B cell (primary cell): ENCODE measurements at regions not wholly inside any gene's neighbourhood (a gene's known extent, or its start where the extent isn't known, plus 50 kb on each side); places are given as distances from the start of the nearest gene placed in this dataset.

Source experiments
- ATAC-seq: fragments of 200-7000 bp; cut with Tn5 transposase; one replicate; pipeline ENCODE4 v1.10.0; 2021; ENCODE audit warnings: low read depth, mild to moderate bottlenecking, moderate number of reproducible peaks, moderate library complexity
- CTCF ChIA-PET: fragments of 350-600 bp; sonication (Branson Sonifier 250); formaldehyde crosslinking; loops from one replicate; lab custom pipeline; 2021; ENCODE audit warnings: antibody characterized with exemption, inconsistent platforms; lab: Charles Lee
- POLR2A ChIA-PET: fragments of 350-600 bp; sonication (Branson Sonifier 250); formaldehyde crosslinking; loops from one replicate; lab custom pipeline; 2021; ENCODE audit warnings: antibody characterized with exemption; lab: Charles Lee
- DNase-seq: peaks from one replicate; pipeline ENCODE4 v3.0.0; 2013
- H2AFZ ChIP-seq: 2 replicates; pipeline ENCODE4 v1.6.1; 2012; ENCODE audit warnings: mild to moderate bottlenecking, low read depth, low read length; ENCODE audit not compliant: insufficient read depth, poor library complexity, severe bottlenecking
- H3K27ac ChIP-seq, 2 donors: 1 replicate in 1 of 2; 2 replicates in 1 of 2; pipeline ENCODE4 v1.5.1; 2012 to 2013; ENCODE audit warnings: low read length in 2 of 2, mild to moderate bottlenecking in 2 of 2, moderate library complexity in 1 of 2
- H3K27me3 ChIP-seq, 4 experiments: fragments of 200-600 bp in 1 of 4; sonication (generic) in 1 of 4; replicated peaks in 1 of 4; 1 replicate in 2 of 4; 2 replicates in 2 of 4; pipeline versions ENCODE4 v1.6.1 to v1.7.0; 2013 to 2016; ENCODE audit warnings: low read length in 3 of 4, mild to moderate bottlenecking in 2 of 4, mixed read lengths in 1 of 4, moderate library complexity in 1 of 4; ENCODE audit not compliant: insufficient read depth in 4 of 4, control insufficient read depth in 3 of 4; ENCODE audit errors: control extremely low read depth in 1 of 4
- H3K36me3 ChIP-seq, 2 experiments: replicated peaks in 1 of 2; 1 replicate in 1 of 2; 2 replicates in 1 of 2; pipeline versions ENCODE4 v1.6.1 to v1.7.1; 2013; ENCODE audit warnings: low read length in 1 of 2; ENCODE audit not compliant: insufficient read depth in 2 of 2, control insufficient read depth in 1 of 2; ENCODE audit errors: control extremely low read depth in 1 of 2, extremely low read depth in 1 of 2
- H3K4me1 ChIP-seq, 2 donors: fragments of 200-600 bp in 1 of 2; sonication (generic) in 1 of 2; 1 replicate in 1 of 2; 2 replicates in 1 of 2; pipeline versions ENCODE4 v1.5.1 to v1.6.1; 2013 to 2017; ENCODE audit warnings: low read length in 2 of 2; ENCODE audit not compliant: control insufficient read depth in 2 of 2, insufficient read depth in 2 of 2
- H3K4me2 ChIP-seq: replicated peaks from 2 replicates; pipeline ENCODE3; 2012; ENCODE audit warnings: mild to moderate bottlenecking, low read depth, low read length; ENCODE audit not compliant: poor library complexity, severe bottlenecking
- H3K4me3 ChIP-seq, 5 experiments: fragments of 200-600 bp in 1 of 5; sonication (generic) in 1 of 5; 1 replicate in 3 of 5; 2 replicates in 2 of 5; pipeline versions ENCODE4 v1.5.1 to v1.7.0; 2011 to 2016; ENCODE audit warnings: low read length in 4 of 5, mild to moderate bottlenecking in 4 of 5, low read depth in 2 of 5, control low read depth in 1 of 5, moderate library complexity in 1 of 5; ENCODE audit not compliant: insufficient read depth in 1 of 5; ENCODE audit errors: control extremely low read depth in 1 of 5, extremely low read depth in 1 of 5
- H3K79me2 ChIP-seq: fragments of 200-600 bp; sonication (generic); one replicate; pipeline ENCODE4 v1.6.0; 2016; ENCODE audit warnings: low read length; ENCODE audit not compliant: control insufficient read depth, insufficient read depth
- H3K9ac ChIP-seq: fragments of 200-600 bp; sonication (generic); 2 replicates; pipeline ENCODE4 v1.6.1; 2017; ENCODE audit warnings: mild to moderate bottlenecking, low read length, moderate library complexity
- H3K9me3 ChIP-seq, 3 donors: one replicate each; pipeline versions ENCODE4 v1.6.1 to v1.7.1; 2013; ENCODE audit warnings: low read length in 2 of 3; ENCODE audit not compliant: control insufficient read depth in 2 of 3, insufficient read depth in 1 of 3; ENCODE audit errors: control extremely low read depth in 1 of 3
- H4K20me1 ChIP-seq: 2 replicates; pipeline ENCODE4 v1.6.0; 2012; ENCODE audit warnings: mild to moderate bottlenecking, low read length; ENCODE audit not compliant: insufficient read depth, control insufficient read depth, poor library complexity, severe bottlenecking
- H3K27ac Mint-ChIP-seq: one replicate; pipeline ENCODE4 v1.8.0; 2021; ENCODE audit warnings: mixed read lengths
- H3K27me3 Mint-ChIP-seq: one replicate; pipeline ENCODE4 v1.8.0; 2021; ENCODE audit warnings: mixed read lengths
- H3K4me1 Mint-ChIP-seq: one replicate; pipeline ENCODE4 v1.8.0; 2021; ENCODE audit warnings: mixed read lengths
- H3K4me3 Mint-ChIP-seq: one replicate; pipeline ENCODE4 v1.8.0; 2021; ENCODE audit warnings: mixed read lengths
- H3K9me3 Mint-ChIP-seq: one replicate; pipeline ENCODE4 v1.8.0; 2022; ENCODE audit warnings: mixed read lengths; ENCODE audit not compliant: insufficient read depth
- EZH2 ChIP-seq: IDR thresholded peaks from 2 replicates; pipeline ENCODE4 v1.6.1; 2012; ENCODE audit warnings: borderline replicate concordance, low read depth, mild to moderate bottlenecking, moderate library complexity, low read length; ENCODE audit not compliant: insufficient read depth, poor library complexity, severe bottlenecking
- WGBS: methylation state at CpG from one replicate; pipeline ENCODE4 v1.1.5; 2013; ENCODE audit warnings: missing lambda C conversion rate; ENCODE audit not compliant: insufficient coverage; 5-methylcytosine and 5-hydroxymethylcytosine counted together
- intact Hi-C: fragments of 100-400 bp; cut with micrococcal nuclease; formaldehyde crosslinking; loops from one replicate; pipeline ENCODE4 v1.10.0; 2022
- TF ChIP-seq, protein P1 (sequence below): fragments of 200-600 bp; IDR thresholded peaks from one replicate; pipeline ENCODE4 v1.8.0; 2022; ENCODE audit warnings: antibody characterized with exemption, mild to moderate bottlenecking

DNA sequence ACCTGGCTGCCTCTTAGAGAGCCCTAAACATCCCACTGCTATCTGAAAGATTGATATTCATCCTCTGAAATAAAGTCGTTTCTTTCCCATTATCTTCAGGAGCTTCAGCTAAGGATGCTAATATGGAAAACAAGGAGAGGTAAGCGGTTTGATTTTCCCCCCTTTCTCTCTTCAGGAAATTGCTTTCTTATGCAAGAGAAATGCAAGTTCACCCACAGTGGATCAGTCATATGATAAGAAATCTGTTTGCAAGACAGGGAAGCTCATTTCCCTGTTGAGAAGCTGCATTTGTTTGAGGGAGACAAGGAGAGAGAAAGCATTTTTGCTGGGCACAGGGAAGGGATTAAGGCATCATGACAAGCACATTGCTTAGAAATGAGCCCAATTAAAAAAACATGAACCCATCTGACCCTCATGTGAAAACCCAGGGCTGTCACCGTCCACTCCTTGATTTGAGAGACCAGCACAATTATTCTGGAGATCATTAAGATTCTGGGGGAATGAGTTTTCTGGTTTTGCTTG is 53.7 kb upstream of the BOD1 start:
- CTCF ChIA-PET = no interaction called here
- H3K4me1 Mint-ChIP-seq = no peaks in the 10 kb centered on the region

DNA sequence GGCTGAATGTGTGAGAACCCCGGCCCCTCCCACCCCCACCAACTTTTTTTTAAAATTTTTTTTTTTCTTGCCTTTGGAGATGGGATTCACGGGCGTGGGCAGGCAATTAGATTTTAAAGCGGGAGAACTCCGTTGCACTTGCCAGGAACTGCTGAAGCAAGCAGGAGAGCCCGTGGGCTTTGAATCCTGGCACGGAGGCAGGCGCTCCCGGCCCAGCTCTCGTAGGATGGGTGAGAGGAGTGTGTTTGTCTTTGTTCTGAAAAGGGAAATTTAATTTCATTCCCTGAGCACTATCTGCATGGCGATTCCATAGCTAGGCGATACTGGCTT is 54.3 kb upstream of the BOD1 start:
- intact Hi-C loops = no loop called here
- Mint-ChIP-seq H3K27me3 (peaks cover 4% of the 10 kb centered on the region), H3K27ac (no peak overlapping the region), H3K4me3 (no peak overlapping the region), H3K9me3 (no peaks in the 10 kb centered on the region), H3K4me1 (no peaks in the 10 kb centered on the region)
- ChIA-PET CTCF (no interaction called here), POLR2A (no interaction called here)
- Histone ChIP-seq H3K36me3 (no peaks in the 10 kb centered on the region), H3K79me2 (no peaks in the 10 kb centered on the region), H2AFZ (no peak overlapping the region), H3K9me3 (peaks cover 0 to 23% (median 7%) of the 10 kb centered on the region in 3 donors), H3K9ac (no peak overlapping the region), H3K27me3 (no peaks in the 10 kb centered on the region), H3K27ac (no peak overlapping the region), H3K4me1 (no peaks in the 10 kb centered on the region), H3K4me3 (no peak overlapping the region), H4K20me1 (no peaks in the 10 kb centered on the region), H3K4me2 (no peak overlapping the region)
- TF ChIP-seq EZH2 = no peak
- DNase-seq (no peak), ATAC-seq (no peak)
- 97% methylated on average over 11 of the region's 12 CpGs for WGBS

More for the DNA sequence above, 53.7 kb upstream of the BOD1 start:
- no peak for DNase-seq
- no peak overlapping the region for H3K4me3 Mint-ChIP-seq
- no peak for ATAC-seq
- no CpG with 5 or more reads among the region's 3 CpGs for WGBS
- intact Hi-C loops = no loop called here
- Histone ChIP-seq H3K9ac (no peak overlapping the region), H3K4me3 (no peak overlapping the region), H3K36me3 (no peaks in the 10 kb centered on the region), H3K4me1 (no peaks in the 10 kb centered on the region), H2AFZ (no peak overlapping the region), H3K27ac (no peak overlapping the region), H3K79me2 (no peaks in the 10 kb centered on the region), H3K27me3 (no peaks in the 10 kb centered on the region), H3K4me2 (no peak overlapping the region), H3K9me3 (peaks cover 0 to 18% (median 4%) of the 10 kb centered on the region in 3 donors), H4K20me1 (no peaks in the 10 kb centered on the region)
- H3K27me3 Mint-ChIP-seq = peaks cover 4% of the 10 kb centered on the region
- H3K9me3 Mint-ChIP-seq = no peaks in the 10 kb centered on the region
- H3K27ac Mint-ChIP-seq = no peak overlapping the region
- POLR2A ChIA-PET = no interaction called here
- TF ChIP-seq EZH2 = no peak
- TF ChIP-seq, protein P1, sequence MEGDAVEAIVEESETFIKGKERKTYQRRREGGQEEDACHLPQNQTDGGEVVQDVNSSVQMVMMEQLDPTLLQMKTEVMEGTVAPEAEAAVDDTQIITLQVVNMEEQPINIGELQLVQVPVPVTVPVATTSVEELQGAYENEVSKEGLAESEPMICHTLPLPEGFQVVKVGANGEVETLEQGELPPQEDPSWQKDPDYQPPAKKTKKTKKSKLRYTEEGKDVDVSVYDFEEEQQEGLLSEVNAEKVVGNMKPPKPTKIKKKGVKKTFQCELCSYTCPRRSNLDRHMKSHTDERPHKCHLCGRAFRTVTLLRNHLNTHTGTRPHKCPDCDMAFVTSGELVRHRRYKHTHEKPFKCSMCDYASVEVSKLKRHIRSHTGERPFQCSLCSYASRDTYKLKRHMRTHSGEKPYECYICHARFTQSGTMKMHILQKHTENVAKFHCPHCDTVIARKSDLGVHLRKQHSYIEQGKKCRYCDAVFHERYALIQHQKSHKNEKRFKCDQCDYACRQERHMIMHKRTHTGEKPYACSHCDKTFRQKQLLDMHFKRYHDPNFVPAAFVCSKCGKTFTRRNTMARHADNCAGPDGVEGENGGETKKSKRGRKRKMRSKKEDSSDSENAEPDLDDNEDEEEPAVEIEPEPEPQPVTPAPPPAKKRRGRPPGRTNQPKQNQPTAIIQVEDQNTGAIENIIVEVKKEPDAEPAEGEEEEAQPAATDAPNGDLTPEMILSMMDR = no peak
